HG03159 (cell line): ENCODE measurements at regions not wholly inside any gene's neighbourhood (a gene's known extent, or its start where the extent isn't known, plus 50 kb on each side); places are given as distances from the start of the nearest gene placed in this dataset.

Experiments used
- ATAC-seq: cut with Tn5 transposase; IDR thresholded peaks from one replicate; pipeline ENCODE4 v1.9.1; 2021; ENCODE audit warnings: mild to moderate bottlenecking, moderate library complexity; ENCODE audit not compliant: unreplicated experiment

GRCh38 chr3:31244929-31245817, 287.6 kb upstream of the STT3B start:
- ATAC-seq: no peak

GRCh38 chr3:31246293-31247062, 286.2 kb upstream of the STT3B start:
- ATAC-seq: no peak

GRCh38 chr3:31247063-31247447, 285.7 kb upstream of the STT3B start:
- ATAC-seq: no peak

GRCh38 chr3:31247850-31248562, 284.7 kb upstream of the STT3B start:
- ATAC-seq: peak; percentile 49

GRCh38 chr3:31248563-31248992, 284.1 kb upstream of the STT3B start:
- peak; percentile 15 for ATAC-seq

GRCh38 chr3:31249545-31249944, 283.2 kb upstream of the STT3B start:
- no peak for ATAC-seq

GRCh38 chr3:31250116-31250777, 282.5 kb upstream of the STT3B start:
- ATAC-seq: no peak

GRCh38 chr3:31251083-31251482, 281.6 kb upstream of the STT3B start:
- ATAC-seq: no peak

- ATAC-seq: no peak
Measured at GRCh38 chr3:31252216-31253185, 280.2 kb upstream of the STT3B start.

GRCh38 chr3:31253782-31254181, 278.9 kb upstream of the STT3B start:
- no peak for ATAC-seq

- ATAC-seq: no peak
Measured at GRCh38 chr3:31254483-31254882, 278.2 kb upstream of the STT3B start.

- ATAC-seq: no peak
Measured at GRCh38 chr3:31255007-31255581, 277.6 kb upstream of the STT3B start.

GRCh38 chr3:31262201-31262600, 270.5 kb upstream of the STT3B start:
- no peak for ATAC-seq

GRCh38 chr3:31263897-31264296, 268.8 kb upstream of the STT3B start:
- no peak for ATAC-seq

- no peak for ATAC-seq
Measured at GRCh38 chr3:31265646-31266428, 266.9 kb upstream of the STT3B start.

GRCh38 chr3:31268868-31269267, 263.9 kb upstream of the STT3B start:
- ATAC-seq: no peak

GRCh38 chr3:31270010-31270409, 262.7 kb upstream of the STT3B start:
- ATAC-seq: no peak

- no peak for ATAC-seq
Measured at GRCh38 chr3:31274326-31275024, 258.2 kb upstream of the STT3B start.
